C4-2B (cell line): ENCODE measurements at regions not wholly inside any gene's neighbourhood (a gene's known extent, or its start where the extent isn't known, plus 50 kb on each side); places are given as distances from the start of the nearest gene placed in this dataset.

Experiments used
- CTCF ChIP-seq: fragments of 450-650 bp; conservative IDR thresholded peaks from 2 replicates; pipeline ENCODE4 v1.5.1; 2017; ENCODE audit warnings: mild to moderate bottlenecking
- ZFX ChIP-seq: fragments of 450-650 bp; IDR thresholded peaks from 2 replicates; pipeline ENCODE4 v1.6.1; 2017

GRCh38 chr22:48842583-48842945 lies 985.1 kb downstream of the BRD1 start:
- no peak for TF ChIP-seq CTCF
- no peak for TF ChIP-seq ZFX
